Ammon's horn (tissue), 1 donor: ENCODE measurements at regions not wholly inside any gene's neighbourhood (a gene's known extent, or its start where the extent isn't known, plus 50 kb on each side); places are given as distances from the start of the nearest gene placed in this dataset.
A peak's percentile ranks its signal among the peaks of the same experiment; 100 is the strongest.
"Not testable (repeated sequence)": the region's sequence is repeated elsewhere in the genome, so short reads cannot be mapped to it uniquely, and the experiment has no call there.

Experiments used
- DNase-seq: peaks from one replicate; pipeline ENCODE4 v3.0.0-alpha.2; 2016; ENCODE audit warnings: low spot score

DNA sequence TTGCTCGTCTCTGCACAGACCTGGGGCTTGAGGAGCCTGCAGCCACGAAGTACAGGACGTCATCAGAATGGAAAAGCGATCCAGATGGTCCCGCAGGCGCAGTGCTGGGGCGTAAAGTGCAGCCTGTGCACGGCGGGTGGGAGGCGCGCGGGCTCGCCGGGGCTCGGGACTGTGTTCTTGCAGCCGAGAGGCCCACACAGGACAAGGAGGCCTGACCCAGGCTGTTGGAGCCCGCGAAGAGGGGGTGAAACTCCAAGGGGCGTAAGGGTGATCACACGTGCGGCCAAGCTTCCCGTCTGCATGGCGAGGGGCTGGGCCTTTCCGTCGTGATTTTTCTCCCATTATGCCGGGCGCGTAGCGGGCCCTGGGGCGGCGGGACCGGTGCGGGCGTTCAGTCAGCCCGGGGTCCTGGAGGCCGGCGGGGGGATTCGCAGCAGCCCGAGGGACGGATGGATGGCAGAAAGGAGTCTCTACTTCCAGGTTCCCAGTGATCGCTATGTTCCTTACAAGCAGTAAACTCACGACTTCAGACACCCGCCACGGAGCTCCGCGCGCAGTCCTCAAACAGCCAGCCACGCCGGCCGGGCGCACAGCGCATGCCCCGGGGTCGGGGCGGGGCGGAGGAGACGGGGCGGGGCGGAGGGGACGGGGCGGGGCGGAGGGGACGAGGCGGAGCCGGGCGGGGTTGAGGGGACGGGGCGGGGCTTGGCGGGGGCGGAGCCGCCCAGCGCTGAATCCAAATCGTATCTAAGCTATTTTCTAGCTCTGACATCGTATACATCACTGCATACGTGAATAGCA, 141.0 kb upstream of the KCNJ18 start:
- peak; percentile 87 for DNase-seq

DNA sequence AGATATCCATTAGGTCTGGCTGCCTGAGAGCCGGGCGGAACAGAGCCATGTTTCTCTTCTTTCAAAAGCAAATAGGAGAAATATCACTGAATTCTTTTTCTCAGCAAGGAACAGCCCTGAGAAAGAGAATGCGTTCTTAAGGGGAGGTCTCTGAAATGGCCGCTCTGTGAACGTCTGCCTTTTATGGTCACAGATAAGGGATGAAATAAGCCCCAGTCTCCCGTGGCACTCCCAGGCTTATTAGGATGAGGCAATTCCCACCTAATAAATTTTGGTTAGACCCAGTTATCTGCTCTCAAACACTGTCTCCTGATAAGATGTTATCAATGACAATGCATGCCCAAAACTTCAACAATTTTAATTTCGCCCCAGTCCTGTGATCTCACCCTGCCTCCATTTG, 133.4 kb upstream of the KCNJ18 start:
- not testable (repeated sequence) for DNase-seq

DNA sequence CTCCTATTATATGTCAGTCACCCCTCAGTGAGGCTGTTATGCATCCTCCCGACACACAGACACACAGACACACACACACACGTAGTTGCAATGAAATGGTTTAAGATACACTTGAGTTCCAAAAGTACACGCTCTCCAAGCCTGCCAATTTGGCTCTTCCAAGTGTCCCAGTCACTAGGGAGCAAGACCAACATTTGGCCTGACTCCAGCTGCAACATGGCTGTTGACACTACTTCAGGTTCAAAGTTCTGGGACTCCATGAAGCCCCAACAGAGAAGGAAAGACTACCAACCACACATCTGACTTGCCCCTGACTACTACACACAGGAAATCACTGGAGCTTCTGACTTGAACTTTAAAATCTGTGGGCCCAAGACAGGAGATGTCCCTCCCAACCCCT, 128.1 kb upstream of the KCNJ18 start:
- DNase-seq: no peak

- not testable (repeated sequence) for DNase-seq
Observed at GRCh38 chr17:21564757-21565156, 127.6 kb upstream of the KCNJ18 start.

- not testable (repeated sequence) for DNase-seq
Observed at GRCh38 chr17:21570427-21570826, 121.9 kb upstream of the KCNJ18 start.

- not testable (repeated sequence) for DNase-seq
Observed at GRCh38 chr17:21572148-21572547, 120.2 kb upstream of the KCNJ18 start.

DNA sequence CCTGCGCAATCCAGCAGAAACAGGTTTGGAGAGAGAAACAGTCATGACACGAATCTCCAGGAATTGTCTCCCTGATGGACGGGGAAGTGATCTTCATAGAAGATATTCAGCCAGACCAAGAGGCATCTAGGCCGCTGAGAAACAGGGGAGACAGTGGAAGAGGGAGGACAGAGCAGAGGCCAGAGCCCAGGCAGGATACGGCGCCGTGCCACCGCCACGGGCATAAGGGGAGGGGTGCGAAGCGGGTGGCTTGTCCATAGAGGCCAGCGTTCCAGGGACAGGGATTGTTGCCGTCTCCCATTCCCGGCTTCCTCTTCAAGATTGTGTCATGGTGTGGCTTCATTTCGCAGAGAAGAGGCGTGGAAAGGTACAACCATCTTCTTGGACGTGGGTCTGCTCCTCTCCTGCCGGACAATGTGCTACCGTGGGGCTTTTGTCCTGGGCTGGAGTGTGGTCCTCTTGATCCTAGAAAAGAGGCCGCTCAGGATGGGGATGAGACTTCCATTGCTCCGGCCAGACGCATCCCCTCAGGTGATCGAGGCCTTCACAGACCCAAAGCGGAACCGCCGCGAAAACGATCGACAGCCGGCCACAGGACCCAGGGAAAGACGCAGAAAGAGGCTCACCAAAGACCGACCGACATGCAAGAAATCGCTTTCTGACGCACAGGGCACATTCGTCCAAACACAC, 118.9 kb upstream of the KCNJ18 start:
- DNase-seq: not testable (repeated sequence)

DNA sequence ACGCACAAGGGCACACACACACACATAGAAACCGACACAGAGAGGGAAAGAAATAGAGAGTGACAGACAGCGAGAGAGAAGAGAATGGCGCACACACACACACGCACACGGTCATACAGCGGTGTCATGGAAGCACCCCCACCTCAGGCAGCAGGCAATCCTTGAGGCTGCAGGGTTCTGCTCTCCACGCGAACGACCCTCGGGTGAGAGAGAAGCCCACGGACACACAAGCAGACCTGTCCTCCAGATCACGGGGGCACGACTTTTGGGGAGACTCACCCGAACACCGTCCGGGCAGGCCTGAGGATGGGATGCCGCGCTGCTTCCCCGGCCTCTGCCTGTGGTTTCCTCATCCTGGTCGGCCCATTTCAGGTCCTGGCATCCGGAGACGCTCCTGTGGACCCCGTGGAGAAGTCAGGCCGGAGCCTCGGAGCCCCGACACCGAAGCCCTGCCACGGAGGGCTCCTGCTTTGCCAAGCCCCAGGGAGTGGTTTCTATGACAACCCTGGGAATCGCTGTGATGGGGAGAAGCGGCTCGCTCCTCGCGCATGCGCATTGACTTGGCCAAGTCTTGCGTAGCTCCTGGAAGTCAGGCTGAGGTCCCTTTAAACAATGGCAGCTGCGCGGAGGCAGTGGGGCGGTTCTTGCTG, 118.2 kb upstream of the KCNJ18 start:
- peak; percentile 78 for DNase-seq

- not testable (repeated sequence) for DNase-seq
Observed at GRCh38 chr17:21574611-21575255, 117.6 kb upstream of the KCNJ18 start.

GRCh38 chr17:21578783-21579182, 113.5 kb upstream of the KCNJ18 start:
- DNase-seq: not testable (repeated sequence)

DNA sequence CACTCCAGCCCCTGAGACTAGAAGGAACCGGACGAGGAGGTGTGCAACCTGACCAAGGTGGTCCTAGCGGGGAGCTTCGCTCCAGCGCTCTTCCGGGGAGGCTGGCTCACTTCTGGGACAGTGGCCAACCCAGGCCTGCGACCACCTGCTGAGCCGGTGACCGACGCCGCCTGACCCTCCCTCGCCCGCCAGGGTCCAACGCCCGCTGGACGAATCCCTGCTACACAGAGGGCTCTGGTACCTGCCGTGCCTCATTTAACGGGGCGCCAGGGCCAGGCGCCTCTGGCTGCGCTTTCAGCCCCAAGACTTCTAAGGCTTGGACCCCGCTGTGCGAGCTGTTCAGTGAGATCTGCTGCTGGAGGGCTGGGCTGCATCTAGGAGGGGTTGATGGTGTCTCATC, 99.5 kb upstream of the KCNJ18 start:
- no peak for DNase-seq

GRCh38 chr17:21593452-21594105, 98.7 kb upstream of the KCNJ18 start:
- DNase-seq: not testable (repeated sequence)

DNA sequence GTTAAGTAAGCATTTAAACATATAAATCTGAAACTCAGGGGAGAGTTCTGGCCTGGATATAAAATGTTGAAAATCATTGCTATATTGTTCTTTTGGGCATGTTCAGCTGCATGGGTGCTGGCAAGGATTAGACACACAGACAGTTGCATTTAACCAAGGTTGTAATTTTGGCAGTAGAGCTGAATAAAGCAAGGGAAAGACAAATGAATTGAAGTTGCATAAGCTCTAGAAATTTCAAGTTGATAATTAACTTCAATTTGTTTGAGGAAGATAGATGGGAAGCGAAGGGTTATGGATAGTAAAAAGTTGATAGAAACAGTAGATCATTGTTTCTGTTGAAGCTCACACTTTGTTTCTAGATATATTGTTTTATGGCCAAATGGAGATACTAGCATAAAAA, 97.2 kb upstream of the KCNJ18 start:
- no peak for DNase-seq

DNA sequence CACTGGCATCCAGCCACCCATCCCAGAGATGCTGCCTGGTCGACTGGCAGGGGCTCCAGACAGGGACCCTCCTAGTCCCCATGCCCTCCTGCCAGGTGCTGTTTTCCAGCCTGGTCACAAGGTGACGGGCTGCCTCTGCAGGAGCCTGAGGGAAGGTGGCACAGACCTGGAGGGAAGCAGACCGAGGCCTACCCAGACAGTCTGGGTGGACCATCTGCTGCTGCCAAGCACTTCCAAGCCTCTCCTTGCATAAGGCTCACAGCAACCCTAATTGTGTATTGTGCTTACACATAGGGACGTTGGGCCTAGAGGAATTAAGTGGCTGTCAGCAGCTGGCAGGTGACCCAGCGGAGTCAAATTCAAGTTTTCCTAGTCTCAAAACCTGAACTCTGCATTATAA, 90.1 kb upstream of the KCNJ18 start:
- no peak for DNase-seq

- DNase-seq: not testable (repeated sequence)
Observed at GRCh38 chr17:21603292-21603691, 89.0 kb upstream of the KCNJ18 start.

- DNase-seq: not testable (repeated sequence)
Observed at GRCh38 chr17:21611443-21611842, 80.9 kb upstream of the KCNJ18 start.

DNA sequence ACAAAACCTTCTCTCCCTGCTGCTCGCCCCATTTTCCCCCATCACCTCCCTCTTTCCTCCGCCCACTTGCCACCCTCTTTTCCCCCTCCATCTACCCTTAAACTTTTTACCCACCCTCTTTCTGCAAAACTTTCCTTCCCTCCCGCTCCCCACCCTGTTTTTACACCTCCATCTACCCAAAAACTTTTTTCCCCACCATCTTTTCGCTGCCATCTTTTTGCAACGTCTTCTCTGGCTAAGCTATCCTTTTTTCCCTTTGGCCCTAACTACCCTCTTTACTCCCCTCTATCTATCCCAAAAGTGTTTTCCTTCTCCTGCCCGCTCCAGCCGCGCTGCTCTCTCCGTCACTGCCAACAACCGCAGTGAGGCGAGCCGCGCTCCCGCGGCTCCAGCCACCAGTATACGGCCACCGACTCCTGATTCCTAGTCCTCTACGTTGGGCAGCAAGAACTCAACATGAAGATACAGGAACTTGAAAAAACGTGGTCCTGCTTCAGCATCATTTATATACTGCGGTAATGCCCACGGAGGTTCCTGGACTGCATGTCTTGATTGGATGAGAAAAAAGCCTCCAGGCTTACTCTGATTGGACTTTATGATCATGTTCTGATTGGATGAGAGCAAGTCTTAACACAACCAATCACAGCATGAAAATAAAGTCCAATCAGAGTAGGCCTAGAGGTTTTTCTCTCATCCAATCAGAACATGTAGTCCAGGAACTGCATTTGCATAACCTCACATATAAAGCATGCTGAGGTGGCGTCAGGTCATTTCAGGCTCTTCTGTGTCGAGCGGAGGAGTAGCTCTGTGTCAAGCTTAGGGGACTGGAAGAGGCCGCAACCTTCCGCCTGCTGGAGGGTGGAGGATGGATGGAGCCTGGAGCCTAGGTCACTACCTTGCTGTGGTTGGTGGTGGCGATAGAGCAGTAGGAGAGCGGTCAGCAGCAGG, 79.9 kb upstream of the KCNJ18 start:
- DNase-seq: not testable (repeated sequence)

- no peak for DNase-seq
Observed at GRCh38 chr17:21613071-21613429, 79.3 kb upstream of the KCNJ18 start.

- DNase-seq: not testable (repeated sequence)
Observed at GRCh38 chr17:21626987-21627386, 65.3 kb upstream of the KCNJ18 start.
